ENCODE measurements at regions not wholly inside any gene's neighbourhood (a gene's known extent, or its start where the extent isn't known, plus 50 kb on each side); places are given as distances from the start of the nearest gene placed in this dataset.
"Not testable (repeated sequence)": the region's sequence is repeated elsewhere in the genome, so short reads cannot be mapped to it uniquely, and the experiment has no call there.

DNA sequence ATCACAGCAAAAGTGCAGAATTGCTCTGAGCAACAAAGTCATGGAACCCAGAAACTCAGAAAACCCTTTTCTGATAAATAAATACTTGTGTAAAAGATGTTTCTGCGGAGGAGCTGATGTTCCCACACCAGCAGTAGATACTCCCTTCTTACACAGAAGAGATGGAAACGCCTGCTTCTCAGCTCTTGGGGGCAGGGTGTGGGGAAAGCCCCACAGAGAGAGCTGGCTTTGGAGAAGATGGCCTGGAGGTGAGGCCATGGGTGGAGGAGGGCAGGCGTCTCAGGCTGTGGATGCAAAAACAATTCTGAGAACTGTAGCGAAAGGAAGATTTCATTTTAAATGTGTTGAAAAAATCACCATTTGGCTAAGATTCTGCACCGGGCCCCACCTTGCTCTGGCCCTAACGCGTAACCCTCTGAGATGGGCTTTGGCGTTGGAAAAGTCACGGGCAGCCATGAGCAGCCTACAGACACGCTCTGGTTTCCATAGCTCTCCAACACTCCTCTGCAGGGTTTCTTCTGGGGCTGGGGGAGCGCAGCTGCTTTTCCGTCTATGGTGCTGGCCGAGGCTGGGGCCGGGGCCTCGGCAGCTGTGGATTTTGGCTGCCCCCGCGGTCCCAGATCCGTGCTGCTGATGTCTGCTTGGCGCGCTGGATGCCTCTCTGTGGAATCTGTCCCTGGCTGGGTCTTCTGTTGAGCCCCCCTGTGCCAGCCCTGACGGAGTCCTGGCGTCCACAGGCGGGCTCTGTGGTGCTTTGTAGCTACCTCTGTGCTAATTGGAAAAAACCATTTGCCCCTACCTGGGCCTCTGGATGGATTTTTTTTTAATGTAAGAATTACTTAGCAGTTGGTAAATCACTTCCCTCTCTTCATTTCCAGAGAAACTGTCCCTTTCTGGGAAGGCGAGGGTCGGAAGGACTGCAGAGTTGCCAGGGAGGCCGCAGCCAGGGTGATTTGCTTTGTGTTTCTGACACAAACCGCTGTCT lies 200.9 kb downstream of the BANP start:
- not testable (repeated sequence) for H3K4me3 ChIP-seq (ENCODE audit: low read depth, low read length)

GRCh38 chr16:88152879-88153278 lies 201.6 kb downstream of the BANP start:
- H3K4me3 ChIP-seq (ENCODE audit: low read depth, low read length), result not testable (repeated sequence)

GRCh38 chr16:88153516-88153915 lies 202.3 kb downstream of the BANP start:
- H3K4me3 ChIP-seq (ENCODE audit: low read depth, low read length), result not testable (repeated sequence)

DNA sequence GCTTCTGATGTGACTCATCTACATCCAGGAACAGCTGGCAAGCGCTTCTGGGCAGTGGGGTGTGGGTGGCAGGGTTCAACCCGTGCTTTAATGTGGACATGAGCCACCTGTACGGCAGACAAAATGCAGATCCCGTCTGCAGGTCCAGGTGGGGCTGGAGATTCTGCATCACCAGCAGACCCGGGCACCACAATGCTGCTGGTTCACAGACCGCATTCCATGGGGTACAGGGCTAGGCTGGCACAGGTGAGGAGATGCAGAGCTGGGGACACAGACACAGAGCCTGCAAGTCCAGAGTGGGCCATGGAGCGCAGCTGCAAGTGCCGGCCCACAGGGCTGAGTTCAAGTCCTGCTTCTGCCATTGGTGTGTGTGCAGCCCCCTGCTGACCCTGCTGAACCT lies 203.7 kb downstream of the BANP start:
- not testable (repeated sequence) for H3K4me3 ChIP-seq (ENCODE audit: low read depth, low read length)

- H3K4me3 ChIP-seq (ENCODE audit: low read depth, low read length), result not testable (repeated sequence)
These were observed 204.4 kb downstream of the BANP start for GRCh38 chr16:88155681-88156080.

GRCh38 chr16:88156640-88157283 lies 205.5 kb downstream of the BANP start:
- H3K4me3 ChIP-seq (ENCODE audit: low read depth, low read length), result not testable (repeated sequence)

DNA sequence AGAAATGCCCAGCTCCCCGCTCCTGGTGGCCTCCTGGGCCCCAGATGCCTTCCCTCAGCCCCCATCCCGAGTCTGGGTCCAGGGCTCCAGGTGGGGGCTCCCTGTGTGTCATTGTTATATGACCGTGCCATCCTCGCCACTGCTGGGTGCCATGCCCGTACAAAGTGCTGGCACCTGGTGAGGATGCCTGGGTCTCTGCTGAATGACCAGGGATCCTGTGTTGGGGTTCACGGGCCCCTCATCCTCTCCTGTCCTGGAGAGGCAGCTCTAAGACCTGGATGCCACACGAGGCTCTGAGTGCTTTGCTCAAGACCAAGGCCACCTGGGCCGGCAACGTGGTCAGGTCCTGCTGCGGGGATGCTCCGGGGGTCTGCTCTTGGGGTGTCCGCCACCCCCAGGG lies 206.5 kb downstream of the BANP start:
- H3K4me3 ChIP-seq (ENCODE audit: low read depth, low read length), result not testable (repeated sequence)

GRCh38 chr16:88158256-88159045 lies 207.2 kb downstream of the BANP start:
- not testable (repeated sequence) for H3K4me3 ChIP-seq (ENCODE audit: low read depth, low read length)

- H3K4me3 ChIP-seq (ENCODE audit: low read depth, low read length), result not testable (repeated sequence)
These were observed 208.0 kb downstream of the BANP start for GRCh38 chr16:88159046-88159896.

DNA sequence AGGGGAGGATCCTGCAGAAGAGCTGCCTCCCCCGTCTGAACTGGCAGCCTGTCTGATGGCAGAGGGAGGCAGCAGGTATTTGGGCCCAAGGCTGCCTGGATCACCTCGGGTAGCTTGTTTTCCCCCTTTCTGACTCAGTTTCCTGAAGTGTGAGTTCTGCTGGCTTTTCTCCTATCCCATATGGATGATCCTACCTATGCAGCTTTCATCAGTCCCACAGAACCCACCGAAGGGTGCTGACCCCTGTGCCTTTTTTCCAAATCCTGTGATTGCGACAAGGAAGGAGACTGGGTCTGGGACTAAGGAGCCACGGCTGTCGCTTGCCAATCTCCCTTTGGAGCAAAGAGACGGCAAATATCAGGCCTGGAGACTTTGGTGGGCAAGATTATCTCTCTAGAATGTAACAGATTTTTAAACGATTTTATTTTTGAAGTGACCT lies 208.7 kb downstream of the BANP start:
- H3K4me3 ChIP-seq (ENCODE audit: low read depth, low read length), result not testable (repeated sequence)

- not testable (repeated sequence) for H3K4me3 ChIP-seq (ENCODE audit: low read depth, low read length)
These were observed 210.0 kb downstream of the BANP start for GRCh38 chr16:88161191-88161590.

- not testable (repeated sequence) for H3K4me3 ChIP-seq (ENCODE audit: low read depth, low read length)
These were observed 210.5 kb downstream of the BANP start for GRCh38 chr16:88161623-88162275.

DNA sequence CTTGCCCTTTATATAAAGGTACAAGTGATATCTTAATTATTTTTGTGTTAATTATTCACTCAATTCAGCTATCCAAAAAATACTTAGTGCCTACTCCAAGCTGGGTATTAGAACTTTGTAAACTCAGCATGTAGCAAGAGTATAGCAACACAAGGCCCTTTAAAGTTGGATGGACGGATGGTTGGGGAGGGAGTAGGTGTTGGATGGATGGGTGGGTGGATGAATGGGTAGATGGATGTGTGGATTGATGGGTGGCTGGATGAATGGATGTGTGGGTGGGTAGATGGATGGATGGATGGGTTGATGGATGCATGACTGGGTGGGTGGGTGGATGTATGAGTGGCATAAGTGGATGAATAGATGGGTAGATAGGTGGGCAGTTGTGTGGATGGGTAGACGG lies 211.5 kb downstream of the BANP start:
- not testable (repeated sequence) for H3K4me3 ChIP-seq (ENCODE audit: low read depth, low read length)

DNA sequence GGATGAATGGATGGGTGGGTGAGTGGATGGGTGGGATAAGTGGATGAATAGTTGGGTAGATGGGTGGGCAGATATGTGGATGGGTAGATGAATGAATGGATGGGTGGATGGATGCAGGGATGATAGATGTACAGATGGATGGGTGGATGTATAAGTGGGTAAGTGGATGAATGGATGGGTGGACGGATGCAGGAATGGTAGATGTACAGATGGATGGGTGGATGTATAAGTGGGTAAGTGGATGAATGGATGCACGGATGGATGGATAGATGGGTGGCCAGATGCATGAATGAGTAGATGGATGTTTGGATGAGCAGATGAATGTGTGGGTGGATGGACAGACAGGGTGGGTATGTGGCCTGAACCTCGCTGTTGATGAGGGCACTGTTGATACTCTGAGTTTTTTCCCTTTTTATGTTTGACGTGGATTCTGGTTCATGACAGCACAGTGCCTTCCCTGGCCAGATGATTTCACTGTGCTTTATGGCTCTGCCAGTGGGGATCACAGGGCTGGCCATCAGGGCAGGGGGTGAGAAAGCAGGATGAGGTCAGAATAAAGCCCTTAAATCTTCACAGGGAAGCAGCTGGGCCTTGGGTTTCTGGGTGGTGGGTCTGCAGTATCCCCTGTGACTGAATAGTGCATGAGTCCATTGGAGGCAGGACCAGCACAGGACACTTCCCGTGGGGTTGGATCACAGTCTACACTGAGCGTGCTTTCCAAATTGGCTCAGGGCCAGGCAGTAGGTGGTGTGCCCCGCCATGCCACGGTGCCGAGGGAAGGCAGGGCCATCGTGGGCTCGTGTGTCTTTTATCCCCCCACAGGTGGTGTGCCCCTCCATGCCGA lies 213.2 kb downstream of the BANP start:
- not testable (repeated sequence) for H3K4me3 ChIP-seq (ENCODE audit: low read depth, low read length)

DNA sequence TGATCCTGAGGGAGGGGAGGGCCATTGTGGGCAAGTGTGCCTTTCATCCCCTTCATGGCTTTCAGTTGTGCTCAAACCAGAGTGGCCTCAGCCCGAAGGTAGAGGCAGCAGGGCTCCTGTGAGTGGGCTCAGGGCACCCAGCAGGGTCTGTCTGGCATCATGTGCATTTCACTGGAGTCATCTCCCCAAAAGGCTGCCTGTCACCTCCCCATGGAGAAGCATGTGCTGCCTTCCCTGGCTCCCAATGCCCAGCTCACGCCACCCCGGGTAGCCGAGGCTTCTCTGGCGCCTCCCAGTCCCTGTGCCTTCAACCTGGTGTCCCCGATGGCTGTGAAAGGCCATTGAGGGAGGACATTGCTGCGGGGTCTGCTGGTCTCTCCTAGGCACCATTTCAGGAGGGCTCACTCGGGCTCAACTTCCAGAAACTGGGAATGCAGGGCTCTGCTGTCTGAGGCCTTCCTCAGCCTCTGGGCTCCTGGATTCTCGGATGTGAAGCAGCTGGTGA lies 213.9 kb downstream of the BANP start:
- not testable (repeated sequence) for H3K4me3 ChIP-seq (ENCODE audit: low read depth, low read length)

DNA sequence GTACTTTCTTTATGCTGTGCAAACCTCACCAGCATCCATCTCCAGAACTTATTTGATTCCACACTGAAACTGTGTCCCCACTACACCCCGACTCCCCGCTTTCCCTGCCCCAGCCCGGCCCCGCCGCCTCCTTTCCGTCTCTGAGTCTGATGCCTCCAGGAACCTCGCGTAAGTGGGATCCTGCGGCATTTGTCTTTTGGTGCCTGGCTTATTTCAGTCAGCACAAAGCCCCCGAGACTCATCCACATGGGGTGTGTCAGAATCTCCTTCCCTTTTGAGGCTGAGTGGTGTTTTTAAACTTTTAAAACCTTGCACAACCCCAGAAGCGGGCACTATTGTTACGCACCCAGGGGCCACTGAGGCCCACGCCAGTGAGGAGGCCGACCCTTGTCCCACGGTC lies 214.4 kb downstream of the BANP start:
- not testable (repeated sequence) for H3K4me3 ChIP-seq (ENCODE audit: low read depth, low read length)

DNA sequence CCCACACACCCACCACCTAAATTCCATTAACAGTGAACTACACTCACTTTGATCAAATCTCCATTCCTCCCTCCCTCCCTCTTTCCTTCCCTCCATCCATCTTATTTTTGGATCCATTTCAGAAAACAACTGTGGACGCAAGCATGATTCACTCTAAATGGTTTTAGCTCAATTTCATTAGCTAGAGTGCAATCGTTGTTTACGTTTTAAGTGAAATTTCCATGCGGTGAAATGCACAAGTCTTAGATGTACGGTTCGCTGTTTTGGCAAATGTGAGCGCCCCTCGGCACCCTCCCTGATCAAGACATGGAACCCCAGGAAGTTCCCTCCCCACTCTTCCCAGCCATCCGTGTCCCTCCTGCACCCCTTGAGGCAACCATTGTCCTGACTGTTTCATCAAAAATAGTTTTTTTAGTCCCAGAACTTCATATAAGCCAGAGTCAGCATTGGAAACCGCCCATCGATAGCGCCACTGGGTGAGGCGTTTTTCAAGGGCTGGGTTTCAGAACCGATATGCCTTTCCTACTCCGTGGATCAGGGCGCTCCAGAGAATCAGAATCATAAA lies 215.1 kb downstream of the BANP start:
- not testable (repeated sequence) for H3K4me3 ChIP-seq (ENCODE audit: low read depth, low read length)

All from GM12875 (cell line).